ENCODE measurements at regions not wholly inside any gene's neighbourhood (a gene's known extent, or its start where the extent isn't known, plus 50 kb on each side); places are given as distances from the start of the nearest gene placed in this dataset.
"Not testable (repeated sequence)": the region's sequence is repeated elsewhere in the genome, so short reads cannot be mapped to it uniquely, and the experiment has no call there.

- Mint-ChIP-seq H3K9me3 (peaks cover 6% of the 10 kb centered on the region), H3K27me3 (no peaks in the 10 kb centered on the region), H3K4me3 (no peak overlapping the region), H3K4me1 (ENCODE audit: low read depth in 2 of 2) (no peaks in the 10 kb centered on the region), H3K27ac (no peak overlapping the region), H3K36me3 (no peaks in the 10 kb centered on the region)
- DNase-seq (ENCODE audit: low spot score) (no peak), ATAC-seq (no peak)
Observed at GRCh38 chr21:23624281-23624680, 1983.0 kb downstream of the MRPL39 start.

- DNase-seq (ENCODE audit: low spot score) (no peak), ATAC-seq (no peak)
- no peak overlapping the region for H3K27ac Mint-ChIP-seq
- H3K9me3 Mint-ChIP-seq: peaks cover 12% of the 10 kb centered on the region
- H3K4me3 Mint-ChIP-seq: no peak overlapping the region
- no peaks in the 10 kb centered on the region for H3K27me3 Mint-ChIP-seq
- H3K4me1 Mint-ChIP-seq (ENCODE audit: low read depth in 2 of 2): no peaks in the 10 kb centered on the region
- no peaks in the 10 kb centered on the region for H3K36me3 Mint-ChIP-seq
Observed at GRCh38 chr21:23613014-23613413, 1994.3 kb downstream of the MRPL39 start.

GRCh38 chr21:23612210-23612609 is 1995.1 kb downstream of the MRPL39 start:
- DNase-seq (ENCODE audit: low spot score) (no peak), ATAC-seq (no peak)
- H3K4me1 Mint-ChIP-seq (ENCODE audit: low read depth in 2 of 2): no peaks in the 10 kb centered on the region
- no peaks in the 10 kb centered on the region for H3K36me3 Mint-ChIP-seq
- no peak overlapping the region for H3K4me3 Mint-ChIP-seq
- H3K27me3 Mint-ChIP-seq: no peaks in the 10 kb centered on the region
- H3K9me3 Mint-ChIP-seq: peaks cover 10% of the 10 kb centered on the region
- H3K27ac Mint-ChIP-seq: no peak overlapping the region

GRCh38 chr21:23607782-23608431 is 1999.4 kb downstream of the MRPL39 start:
- Mint-ChIP-seq H3K27me3 (no peaks in the 10 kb centered on the region), H3K4me1 (ENCODE audit: low read depth in 2 of 2) (no peaks in the 10 kb centered on the region), H3K4me3 (no peak overlapping the region), H3K9me3 (peaks cover 17% of the 10 kb centered on the region), H3K36me3 (peaks cover 9% of the 10 kb centered on the region), H3K27ac (no peak overlapping the region)
- no peak for ATAC-seq
- no peak for DNase-seq (ENCODE audit: low spot score)

GRCh38 chr21:23601549-23601948 is 2005.7 kb downstream of the MRPL39 start:
- ATAC-seq (no peak), DNase-seq (ENCODE audit: low spot score) (no peak)
- Mint-ChIP-seq H3K4me1 (ENCODE audit: low read depth in 2 of 2) (no peaks in the 10 kb centered on the region), H3K36me3 (peaks cover 15% of the 10 kb centered on the region), H3K9me3 (peaks cover 17% of the 10 kb centered on the region), H3K27ac (no peak overlapping the region), H3K4me3 (no peak overlapping the region), H3K27me3 (no peaks in the 10 kb centered on the region)

- no peak overlapping the region for H3K27ac Mint-ChIP-seq
- no peak overlapping the region for H3K4me3 Mint-ChIP-seq
- no peak for DNase-seq (ENCODE audit: low spot score)
- ATAC-seq: no peak
- no peaks in the 10 kb centered on the region for H3K36me3 Mint-ChIP-seq
- no peaks in the 10 kb centered on the region for H3K27me3 Mint-ChIP-seq
- H3K4me1 Mint-ChIP-seq (ENCODE audit: low read depth in 2 of 2): no peaks in the 10 kb centered on the region
- peaks cover 10% of the 10 kb centered on the region for H3K9me3 Mint-ChIP-seq
Observed at GRCh38 chr21:23593582-23593981, 2013.7 kb downstream of the MRPL39 start.

- no peaks in the 10 kb centered on the region for H3K27me3 Mint-ChIP-seq
Observed at GRCh38 chr21:23585419-23585818, 2021.9 kb downstream of the MRPL39 start.

GRCh38 chr21:23579573-23579972 is 2027.7 kb downstream of the MRPL39 start:
- Mint-ChIP-seq H3K9me3 (no peaks in the 10 kb centered on the region), H3K4me1 (ENCODE audit: low read depth in 2 of 2) (no peaks in the 10 kb centered on the region), H3K27ac (no peak overlapping the region), H3K36me3 (no peaks in the 10 kb centered on the region), H3K27me3 (no peaks in the 10 kb centered on the region), H3K4me3 (no peak overlapping the region)
- no peak for ATAC-seq
- DNase-seq (ENCODE audit: low spot score): no peak

More at GRCh38 chr21:23585419-23585818, 2021.9 kb downstream of the MRPL39 start:
- Mint-ChIP-seq H3K36me3 (no peaks in the 10 kb centered on the region), H3K4me3 (no peak overlapping the region), H3K4me1 (ENCODE audit: low read depth in 2 of 2) (no peaks in the 10 kb centered on the region), H3K27ac (no peak overlapping the region), H3K9me3 (no peaks in the 10 kb centered on the region)
- no peak for DNase-seq (ENCODE audit: low spot score)
- ATAC-seq: no peak

GRCh38 chr21:23578027-23578426 is 2029.3 kb downstream of the MRPL39 start:
- Mint-ChIP-seq H3K27me3 (no peaks in the 10 kb centered on the region), H3K27ac (no peak overlapping the region), H3K36me3 (no peaks in the 10 kb centered on the region), H3K4me3 (no peak overlapping the region), H3K4me1 (ENCODE audit: low read depth in 2 of 2) (no peaks in the 10 kb centered on the region), H3K9me3 (no peaks in the 10 kb centered on the region)
- no peak for ATAC-seq
- no peak for DNase-seq (ENCODE audit: low spot score)

- H3K27ac Mint-ChIP-seq: no peak overlapping the region
- no peaks in the 10 kb centered on the region for H3K27me3 Mint-ChIP-seq
- no peaks in the 10 kb centered on the region for H3K4me1 Mint-ChIP-seq (ENCODE audit: low read depth in 2 of 2)
- H3K36me3 Mint-ChIP-seq: no peaks in the 10 kb centered on the region
- no peak for DNase-seq (ENCODE audit: low spot score)
- H3K4me3 Mint-ChIP-seq: no peak overlapping the region
- no peaks in the 10 kb centered on the region for H3K9me3 Mint-ChIP-seq
- ATAC-seq: no peak
Observed at GRCh38 chr21:23574932-23575331, 2032.3 kb downstream of the MRPL39 start.

GRCh38 chr21:23548924-23549323 is 2058.4 kb downstream of the MRPL39 start:
- not testable (repeated sequence) for H3K27ac Mint-ChIP-seq; H3K4me3 Mint-ChIP-seq; DNase-seq (ENCODE audit: low spot score); H3K9me3 Mint-ChIP-seq; H3K36me3 Mint-ChIP-seq; H3K27me3 Mint-ChIP-seq; H3K4me1 Mint-ChIP-seq (ENCODE audit: low read depth in 2 of 2); ATAC-seq

- H3K27me3 Mint-ChIP-seq: no peaks in the 10 kb centered on the region
- H3K9me3 Mint-ChIP-seq: peaks cover 5% of the 10 kb centered on the region
- no peak overlapping the region for H3K4me3 Mint-ChIP-seq
- DNase-seq (ENCODE audit: low spot score) (no peak), ATAC-seq (no peak)
- H3K36me3 Mint-ChIP-seq: no peaks in the 10 kb centered on the region
- H3K27ac Mint-ChIP-seq: no peak overlapping the region
- no peaks in the 10 kb centered on the region for H3K4me1 Mint-ChIP-seq (ENCODE audit: low read depth in 2 of 2)
Observed at GRCh38 chr21:23543333-23543732, 2063.9 kb downstream of the MRPL39 start.

- DNase-seq (ENCODE audit: low spot score): no peak
- peaks cover 8% of the 10 kb centered on the region for H3K9me3 Mint-ChIP-seq
- H3K27me3 Mint-ChIP-seq: no peaks in the 10 kb centered on the region
- H3K36me3 Mint-ChIP-seq: no peaks in the 10 kb centered on the region
- H3K4me3 Mint-ChIP-seq: no peak overlapping the region
- H3K4me1 Mint-ChIP-seq (ENCODE audit: low read depth in 2 of 2): no peaks in the 10 kb centered on the region
- no peak for ATAC-seq
- H3K27ac Mint-ChIP-seq: no peak overlapping the region
Observed at GRCh38 chr21:23542097-23542496, 2065.2 kb downstream of the MRPL39 start.

GRCh38 chr21:23541571-23541970 is 2065.7 kb downstream of the MRPL39 start:
- peaks cover 8% of the 10 kb centered on the region for H3K9me3 Mint-ChIP-seq
- H3K4me3 Mint-ChIP-seq: no peak overlapping the region
- DNase-seq (ENCODE audit: low spot score): no peak
- H3K27ac Mint-ChIP-seq: no peak overlapping the region
- ATAC-seq: no peak
- no peaks in the 10 kb centered on the region for H3K4me1 Mint-ChIP-seq (ENCODE audit: low read depth in 2 of 2)
- no peaks in the 10 kb centered on the region for H3K27me3 Mint-ChIP-seq
- H3K36me3 Mint-ChIP-seq: no peaks in the 10 kb centered on the region

- Mint-ChIP-seq H3K27ac (no peak overlapping the region), H3K4me1 (ENCODE audit: low read depth in 2 of 2) (no peaks in the 10 kb centered on the region), H3K4me3 (no peak overlapping the region), H3K9me3 (peaks cover 11% of the 10 kb centered on the region), H3K27me3 (no peaks in the 10 kb centered on the region), H3K36me3 (no peaks in the 10 kb centered on the region)
- DNase-seq (ENCODE audit: low spot score) (no peak), ATAC-seq (no peak)
Observed at GRCh38 chr21:23534850-23535249, 2072.4 kb downstream of the MRPL39 start.
